ENCODE measurements at regions not wholly inside any gene's neighbourhood (a gene's known extent, or its start where the extent isn't known, plus 50 kb on each side); places are given as distances from the start of the nearest gene placed in this dataset.

DNA sequence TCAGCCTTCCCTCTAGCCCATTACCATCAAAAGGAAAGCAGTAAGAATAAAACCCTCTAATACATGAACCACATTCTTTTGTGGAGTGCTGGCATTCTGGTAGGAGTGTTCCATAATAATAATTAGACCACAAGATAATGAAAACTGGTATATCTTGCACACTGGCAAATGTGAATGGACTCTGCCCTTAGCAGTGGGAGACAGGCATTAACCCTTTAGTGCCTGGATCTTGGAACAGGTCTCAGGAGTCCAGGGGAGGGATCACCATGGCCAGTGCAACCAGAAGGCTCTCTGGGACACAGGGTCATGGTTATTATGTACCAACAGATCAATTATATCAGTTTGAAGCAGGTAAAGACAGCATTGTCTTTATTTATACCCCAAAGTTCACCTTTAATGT, 387.5 kb upstream of the TMPO start:
- no peak for TF ChIP-seq CTCF (IDR thresholded peaks at IDR 0.05; ENCODE audit: low read depth, low read length)
- Histone ChIP-seq H3K27me3 (ENCODE audit: control insufficient read depth, insufficient read depth, low read length) (no peaks in the 10 kb centered on the region), H3K27ac (ENCODE audit: low read depth, low read length) (no peak overlapping the region), H3K4me3 (ENCODE audit: low read depth, low read length) (no peak overlapping the region), H3K9me3 (ENCODE audit: control insufficient read depth, insufficient read depth, low read length) (no peaks in the 10 kb centered on the region)
- DNase-seq (ENCODE audit: low read depth, low spot score): no peak
- ChIA-PET CTCF (no interaction called here), POLR2A (no interaction called here)

DNA sequence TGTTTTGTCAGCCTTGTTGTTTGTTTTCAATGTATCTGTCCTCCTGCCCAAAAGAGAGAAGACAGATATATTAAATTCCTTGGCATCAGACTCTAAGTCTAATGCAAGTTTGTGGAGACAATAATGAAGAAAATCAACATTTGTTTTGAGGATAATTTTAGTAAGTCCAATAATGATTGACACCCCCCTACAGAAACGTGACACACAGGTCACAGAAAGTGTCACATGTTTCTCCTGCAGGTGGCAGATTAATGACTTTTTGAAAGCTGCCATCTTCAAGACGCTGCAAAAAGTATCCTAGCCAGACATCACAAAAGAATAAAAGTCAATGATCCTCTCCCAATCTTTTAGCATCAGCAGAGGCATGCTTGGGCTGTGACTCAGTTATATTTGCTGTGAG, 378.8 kb upstream of the TMPO start:
- no peak for DNase-seq (ENCODE audit: low read depth, low spot score)
- TF ChIP-seq CTCF (IDR thresholded peaks at IDR 0.05; ENCODE audit: low read depth, low read length): no peak
- no peak overlapping the region for H3K27ac ChIP-seq (ENCODE audit: low read depth, low read length)
- no peaks in the 10 kb centered on the region for H3K27me3 ChIP-seq (ENCODE audit: control insufficient read depth, insufficient read depth, low read length)
- ChIA-PET POLR2A (no interaction called here), CTCF (no interaction called here)
- no peak overlapping the region for H3K4me3 ChIP-seq (ENCODE audit: low read depth, low read length)
- H3K9me3 ChIP-seq (ENCODE audit: control insufficient read depth, insufficient read depth, low read length): no peaks in the 10 kb centered on the region

DNA sequence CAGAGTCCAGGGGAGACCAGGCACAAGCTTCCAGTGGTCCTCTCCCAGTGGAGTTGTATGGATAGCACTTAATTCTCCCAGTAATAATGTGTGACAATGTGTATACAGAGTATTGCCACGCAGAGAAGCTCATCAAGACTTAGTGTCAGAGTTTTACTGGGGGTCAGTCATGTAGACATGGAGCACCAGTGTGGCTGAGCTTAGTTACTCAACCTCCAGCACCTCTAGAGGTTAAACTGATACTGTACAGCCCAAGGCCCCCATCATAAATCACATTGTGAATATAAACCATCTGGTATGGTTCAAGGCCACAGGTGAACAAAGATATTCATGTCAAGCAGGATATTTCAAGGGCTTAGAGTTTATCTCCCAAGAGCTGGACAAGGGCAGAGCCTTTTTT, 378.1 kb upstream of the TMPO start:
- no peak for TF ChIP-seq CTCF (IDR thresholded peaks at IDR 0.05; ENCODE audit: low read depth, low read length)
- Histone ChIP-seq H3K4me3 (ENCODE audit: low read depth, low read length) (no peak overlapping the region), H3K27ac (ENCODE audit: low read depth, low read length) (no peak overlapping the region), H3K9me3 (ENCODE audit: control insufficient read depth, insufficient read depth, low read length) (no peaks in the 10 kb centered on the region), H3K27me3 (ENCODE audit: control insufficient read depth, insufficient read depth, low read length) (no peaks in the 10 kb centered on the region)
- no peak for DNase-seq (ENCODE audit: low read depth, low spot score)
- CTCF ChIA-PET: no interaction called here
- POLR2A ChIA-PET: no interaction called here

GRCh38 chr12:98144953-98145352, 370.4 kb upstream of the TMPO start:
- CTCF ChIA-PET: no interaction called here
- Histone ChIP-seq H3K4me3 (ENCODE audit: low read depth, low read length) (no peak overlapping the region), H3K27ac (ENCODE audit: low read depth, low read length) (no peak overlapping the region), H3K9me3 (ENCODE audit: control insufficient read depth, insufficient read depth, low read length) (no peaks in the 10 kb centered on the region), H3K27me3 (ENCODE audit: control insufficient read depth, insufficient read depth, low read length) (no peaks in the 10 kb centered on the region)
- DNase-seq (ENCODE audit: low read depth, low spot score): no peak
- TF ChIP-seq CTCF (IDR thresholded peaks at IDR 0.05; ENCODE audit: low read depth, low read length): no peak
- POLR2A ChIA-PET: no interaction called here

- Histone ChIP-seq H3K27ac (ENCODE audit: low read depth, low read length) (no peak overlapping the region), H3K27me3 (ENCODE audit: control insufficient read depth, insufficient read depth, low read length) (no peaks in the 10 kb centered on the region), H3K9me3 (ENCODE audit: control insufficient read depth, insufficient read depth, low read length) (no peaks in the 10 kb centered on the region), H3K4me3 (ENCODE audit: low read depth, low read length) (no peak overlapping the region)
- ChIA-PET POLR2A (no interaction called here), CTCF (no interaction called here)
- DNase-seq (ENCODE audit: low read depth, low spot score): no peak
- TF ChIP-seq CTCF (IDR thresholded peaks at IDR 0.05; ENCODE audit: low read depth, low read length): no peak
These were observed 369.3 kb upstream of the TMPO start for GRCh38 chr12:98146043-98146442.

All from AG04450 (cell line).